Kidney glomerular epithelial cell (primary cell): ENCODE measurements at regions not wholly inside any gene's neighbourhood (a gene's known extent, or its start where the extent isn't known, plus 50 kb on each side); places are given as distances from the start of the nearest gene placed in this dataset.

Experiments used
- DNase-seq: peaks from one replicate; lab custom pipeline; 2025; lab: John Stamatoyannopoulos, UW

DNA sequence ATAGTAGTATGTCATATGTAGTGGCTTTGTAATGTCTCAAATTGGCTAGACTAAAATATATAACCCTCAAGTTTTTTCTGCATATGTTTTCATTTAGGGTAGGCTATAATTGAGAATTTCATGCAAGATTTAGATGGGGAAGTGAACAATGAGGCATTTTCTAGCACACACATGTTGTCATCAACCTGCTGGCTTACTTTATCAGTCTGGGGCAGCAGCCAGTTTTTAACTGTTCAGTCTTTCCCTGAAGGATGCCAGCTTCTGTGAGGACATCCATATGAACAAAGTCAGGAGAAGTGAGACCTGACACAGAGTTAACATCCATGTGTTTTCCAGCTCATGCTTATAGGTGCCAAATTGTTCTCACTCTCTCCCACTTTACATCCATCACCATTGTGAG, 74.7 kb upstream of the OLFM3 start:
- no peak for DNase-seq

- no peak for DNase-seq
These were observed 53.8 kb upstream of the OLFM3 start for GRCh38 chr1:102050556-102050955.

GRCh38 chr1:102047724-102048123, 51.0 kb upstream of the OLFM3 start:
- no peak for DNase-seq
